ENCODE measurements at regions not wholly inside any gene's neighbourhood (a gene's known extent, or its start where the extent isn't known, plus 50 kb on each side); places are given as distances from the start of the nearest gene placed in this dataset.

DNA sequence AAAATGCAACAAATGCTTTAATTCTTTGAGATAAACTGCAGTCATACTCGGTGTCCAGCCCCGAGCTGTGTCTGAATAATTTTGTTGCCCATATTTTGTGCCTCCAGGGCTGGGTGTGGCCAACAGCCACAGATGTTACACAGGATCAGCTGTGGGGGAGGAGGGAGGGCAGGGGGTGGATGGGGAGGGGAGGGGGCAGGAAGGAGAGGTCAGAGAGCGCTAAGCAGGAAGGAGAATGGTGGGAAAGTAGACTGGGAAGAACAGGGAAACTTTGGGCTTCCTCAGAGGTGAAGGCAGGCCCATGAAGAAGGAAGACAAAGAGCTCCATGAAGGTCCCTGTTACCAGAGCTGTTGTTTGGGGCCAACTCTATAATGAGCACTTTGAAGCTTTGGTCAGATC lies 295.8 kb downstream of the COG6 start:
- H3K27ac ChIP-seq (ENCODE audit: low read length, poor library complexity, severe bottlenecking) = no peak overlapping the region
- H3K9me3 ChIP-seq (ENCODE audit: control insufficient read depth, low read length) = no peaks in the 10 kb centered on the region
- H3K4me1 ChIP-seq (ENCODE audit: control insufficient read depth, insufficient read depth, low read depth, low read length) = no peaks in the 10 kb centered on the region
- H3K4me2 ChIP-seq (ENCODE audit: low read length, poor library complexity, severe bottlenecking) = no peak overlapping the region
- no peaks in the 10 kb centered on the region for H3K27me3 ChIP-seq (ENCODE audit: control insufficient read depth in 1 of 2, insufficient read depth in 1 of 2, low read length in 2 of 2)
- no peak overlapping the region for H3K9ac ChIP-seq (ENCODE audit: low read length)
- H4K8ac ChIP-seq (ENCODE audit: low read length) = no peak overlapping the region
- no peak for DNase-seq
- H3K23ac ChIP-seq (ENCODE audit: low read length in 2 of 2) = no peak overlapping the region
- no peak overlapping the region for H2BK120ac ChIP-seq (ENCODE audit: low read depth, low read length)
- no peak overlapping the region for H2BK5ac ChIP-seq (ENCODE audit: low read depth, low read length, poor library complexity, severe bottlenecking)
- no peaks in the 10 kb centered on the region for H3K36me3 ChIP-seq (ENCODE audit: control insufficient read depth in 1 of 2, insufficient read depth in 2 of 2, low read depth in 1 of 2, low read length in 2 of 2)
- H2BK12ac ChIP-seq (ENCODE audit: low read length in 2 of 2) = no peak overlapping the region
- no peak overlapping the region for H3K18ac ChIP-seq (ENCODE audit: low read depth in 1 of 2, low read length in 2 of 2)
- H3K14ac ChIP-seq (ENCODE audit: low read length in 2 of 2) = no peak overlapping the region
- no peak overlapping the region for H3K4me3 ChIP-seq (ENCODE audit: insufficient read depth in 1 of 2, low read depth in 1 of 2, low read length in 2 of 2)
- H4K91ac ChIP-seq (ENCODE audit: low read length) = no peak overlapping the region
- no peaks in the 10 kb centered on the region for H3K79me1 ChIP-seq (replicated peaks; ENCODE audit: low read length, poor library complexity, severe bottlenecking)
- 88% methylated on average over 3 of the region's 3 CpGs for WGBS
- no peak overlapping the region for H2AK5ac ChIP-seq (ENCODE audit: low read length, severe bottlenecking)
- H3K4ac ChIP-seq (ENCODE audit: low read depth in 1 of 2, low read length in 2 of 2) = no peak overlapping the region
- no peak overlapping the region for H2BK15ac ChIP-seq (ENCODE audit: low read depth, poor library complexity, severe bottlenecking)
- no peak overlapping the region for H2AFZ ChIP-seq (ENCODE audit: low read depth, low read length)

GRCh38 chr13:39952249-39953233 lies 297.1 kb downstream of the COG6 start:
- no peaks in the 10 kb centered on the region for H3K27me3 ChIP-seq (ENCODE audit: control insufficient read depth in 1 of 2, insufficient read depth in 1 of 2, low read length in 2 of 2)

GRCh38 chr13:39954476-39954875 lies 299.0 kb downstream of the COG6 start:
- H3K27me3 ChIP-seq (ENCODE audit: control insufficient read depth in 1 of 2, insufficient read depth in 1 of 2, low read length in 2 of 2) = no peaks in the 10 kb centered on the region

More at GRCh38 chr13:39952249-39953233, 297.1 kb downstream of the COG6 start:
- Histone ChIP-seq H2BK12ac (ENCODE audit: low read length in 2 of 2) (peak overlapping the region in 1 of 2 experiments; percentile 66), H4K91ac (ENCODE audit: low read length) (no peak overlapping the region), H2BK120ac (ENCODE audit: low read depth, low read length) (no peak overlapping the region), H3K23ac (ENCODE audit: low read length in 2 of 2) (no peak overlapping the region), H2AK5ac (ENCODE audit: low read length, severe bottlenecking) (no peak overlapping the region), H3K4me1 (ENCODE audit: control insufficient read depth, insufficient read depth, low read depth, low read length) (no peaks in the 10 kb centered on the region), H2BK5ac (ENCODE audit: low read depth, low read length, poor library complexity, severe bottlenecking) (no peak overlapping the region), H3K14ac (ENCODE audit: low read length in 2 of 2) (no peak overlapping the region), H3K9me3 (ENCODE audit: control insufficient read depth, low read length) (no peaks in the 10 kb centered on the region), H3K4me3 (ENCODE audit: insufficient read depth in 1 of 2, low read depth in 1 of 2, low read length in 2 of 2) (no peak overlapping the region), H3K18ac (ENCODE audit: low read depth in 1 of 2, low read length in 2 of 2) (peak overlapping the region in 1 of 2 experiments; percentile 48), H3K27ac (ENCODE audit: low read length, poor library complexity, severe bottlenecking) (no peak overlapping the region), H3K79me1 (replicated peaks; ENCODE audit: low read length, poor library complexity, severe bottlenecking) (no peaks in the 10 kb centered on the region), H3K4me2 (ENCODE audit: low read length, poor library complexity, severe bottlenecking) (no peak overlapping the region), H4K8ac (ENCODE audit: low read length) (no peak overlapping the region), H3K9ac (ENCODE audit: low read length) (no peak overlapping the region), H2AFZ (ENCODE audit: low read depth, low read length) (no peak overlapping the region), H3K4ac (ENCODE audit: low read depth in 1 of 2, low read length in 2 of 2) (no peak overlapping the region), H2BK15ac (ENCODE audit: low read depth, poor library complexity, severe bottlenecking) (no peak overlapping the region), H3K36me3 (ENCODE audit: control insufficient read depth in 1 of 2, insufficient read depth in 2 of 2, low read depth in 1 of 2, low read length in 2 of 2) (no peaks in the 10 kb centered on the region)
- peak; percentile 80 for DNase-seq
- WGBS = 85% methylated on average over 2 of the region's 4 CpGs

DNA sequence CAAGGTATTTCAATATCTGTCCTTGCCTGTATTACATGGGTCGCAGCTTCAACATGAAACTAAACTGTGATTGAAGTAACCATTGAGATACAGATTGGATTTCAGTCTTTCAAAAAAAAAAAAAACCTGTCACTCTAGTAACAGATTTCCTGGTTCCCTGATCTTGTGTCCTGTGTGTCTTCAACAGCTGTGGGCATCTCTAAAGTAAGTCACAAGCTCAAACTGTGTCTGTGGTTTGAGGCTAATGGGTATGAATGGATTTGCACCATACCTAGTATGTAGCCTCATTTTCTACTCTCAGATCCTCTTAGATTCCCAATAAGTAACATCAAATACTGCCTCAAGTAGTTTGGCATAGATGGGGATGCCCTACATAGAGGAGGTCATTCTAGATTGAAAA lies 300.1 kb downstream of the COG6 start:
- Histone ChIP-seq H4K91ac (ENCODE audit: low read length) (no peak overlapping the region), H3K14ac (ENCODE audit: low read length in 2 of 2) (no peak overlapping the region), H3K9me3 (ENCODE audit: control insufficient read depth, low read length) (no peaks in the 10 kb centered on the region), H3K79me1 (replicated peaks; ENCODE audit: low read length, poor library complexity, severe bottlenecking) (no peaks in the 10 kb centered on the region), H3K4me1 (ENCODE audit: control insufficient read depth, insufficient read depth, low read depth, low read length) (no peaks in the 10 kb centered on the region), H3K9ac (ENCODE audit: low read length) (no peak overlapping the region), H2AK5ac (ENCODE audit: low read length, severe bottlenecking) (no peak overlapping the region), H3K23ac (ENCODE audit: low read length in 2 of 2) (no peak overlapping the region), H3K36me3 (ENCODE audit: control insufficient read depth in 1 of 2, insufficient read depth in 2 of 2, low read depth in 1 of 2, low read length in 2 of 2) (no peaks in the 10 kb centered on the region), H3K4me3 (ENCODE audit: insufficient read depth in 1 of 2, low read depth in 1 of 2, low read length in 2 of 2) (no peak overlapping the region), H2AFZ (ENCODE audit: low read depth, low read length) (no peak overlapping the region), H2BK5ac (ENCODE audit: low read depth, low read length, poor library complexity, severe bottlenecking) (no peak overlapping the region), H4K8ac (ENCODE audit: low read length) (no peak overlapping the region), H3K4ac (ENCODE audit: low read depth in 1 of 2, low read length in 2 of 2) (no peak overlapping the region), H3K27ac (ENCODE audit: low read length, poor library complexity, severe bottlenecking) (no peak overlapping the region), H2BK120ac (ENCODE audit: low read depth, low read length) (no peak overlapping the region), H3K27me3 (ENCODE audit: control insufficient read depth in 1 of 2, insufficient read depth in 1 of 2, low read length in 2 of 2) (no peaks in the 10 kb centered on the region), H3K18ac (ENCODE audit: low read depth in 1 of 2, low read length in 2 of 2) (no peak overlapping the region), H3K4me2 (ENCODE audit: low read length, poor library complexity, severe bottlenecking) (no peak overlapping the region), H2BK15ac (ENCODE audit: low read depth, poor library complexity, severe bottlenecking) (no peak overlapping the region), H2BK12ac (ENCODE audit: low read length in 2 of 2) (no peak overlapping the region)
- WGBS = no CpG with 5 or more reads among the region's 1 CpG
- DNase-seq = no peak

More at GRCh38 chr13:39954476-39954875, 299.0 kb downstream of the COG6 start:
- DNase-seq = no peak
- no peak overlapping the region for H3K14ac ChIP-seq (ENCODE audit: low read length in 2 of 2)
- no peak overlapping the region for H4K91ac ChIP-seq (ENCODE audit: low read length)
- WGBS = 86% methylated on average over 4 of the region's 4 CpGs
- no peak overlapping the region for H3K27ac ChIP-seq (ENCODE audit: low read length, poor library complexity, severe bottlenecking)
- no peak overlapping the region for H2AFZ ChIP-seq (ENCODE audit: low read depth, low read length)
- H3K18ac ChIP-seq (ENCODE audit: low read depth in 1 of 2, low read length in 2 of 2) = no peak overlapping the region
- no peaks in the 10 kb centered on the region for H3K36me3 ChIP-seq (ENCODE audit: control insufficient read depth in 1 of 2, insufficient read depth in 2 of 2, low read depth in 1 of 2, low read length in 2 of 2)
- H2BK5ac ChIP-seq (ENCODE audit: low read depth, low read length, poor library complexity, severe bottlenecking) = no peak overlapping the region
- H2BK15ac ChIP-seq (ENCODE audit: low read depth, poor library complexity, severe bottlenecking) = no peak overlapping the region
- H3K4me2 ChIP-seq (ENCODE audit: low read length, poor library complexity, severe bottlenecking) = no peak overlapping the region
- no peaks in the 10 kb centered on the region for H3K9me3 ChIP-seq (ENCODE audit: control insufficient read depth, low read length)
- H3K23ac ChIP-seq (ENCODE audit: low read length in 2 of 2) = no peak overlapping the region
- H2BK12ac ChIP-seq (ENCODE audit: low read length in 2 of 2) = no peak overlapping the region
- H4K8ac ChIP-seq (ENCODE audit: low read length) = no peak overlapping the region
- H3K4me1 ChIP-seq (ENCODE audit: control insufficient read depth, insufficient read depth, low read depth, low read length) = no peaks in the 10 kb centered on the region
- H2AK5ac ChIP-seq (ENCODE audit: low read length, severe bottlenecking) = no peak overlapping the region
- H2BK120ac ChIP-seq (ENCODE audit: low read depth, low read length) = no peak overlapping the region
- no peak overlapping the region for H3K9ac ChIP-seq (ENCODE audit: low read length)
- H3K4ac ChIP-seq (ENCODE audit: low read depth in 1 of 2, low read length in 2 of 2) = no peak overlapping the region
- H3K79me1 ChIP-seq (replicated peaks; ENCODE audit: low read length, poor library complexity, severe bottlenecking) = no peaks in the 10 kb centered on the region
- H3K4me3 ChIP-seq (ENCODE audit: insufficient read depth in 1 of 2, low read depth in 1 of 2, low read length in 2 of 2) = no peak overlapping the region
